ENCODE measurements at regions not wholly inside any gene's neighbourhood (a gene's known extent, or its start where the extent isn't known, plus 50 kb on each side); places are given as distances from the start of the nearest gene placed in this dataset.

- no peak overlapping the region for H3K9ac ChIP-seq (ENCODE audit: low read length)
- H3K4me2 ChIP-seq (ENCODE audit: low read depth, low read length), result no peak overlapping the region
- no peak overlapping the region for H2AFZ ChIP-seq (ENCODE audit: low read length)
- H3K4me1 ChIP-seq (ENCODE audit: low read length), result no peaks in the 10 kb centered on the region
- H3K4me3 ChIP-seq (ENCODE audit: low read length), result no peak overlapping the region
- no peaks in the 10 kb centered on the region for H4K20me1 ChIP-seq (ENCODE audit: insufficient read depth, low read length)
- peaks cover 5% of the 10 kb centered on the region for H3K36me3 ChIP-seq (replicated peaks; ENCODE audit: insufficient read depth, low read length)
- no peak overlapping the region for H3K27ac ChIP-seq (ENCODE audit: low read length)
- H3K79me2 ChIP-seq (ENCODE audit: low read length), result no peaks in the 10 kb centered on the region
- H3F3A ChIP-seq (ENCODE audit: insufficient read depth, low read length), result no peaks in the 10 kb centered on the region
- no peaks in the 10 kb centered on the region for H3K27me3 ChIP-seq (replicated peaks; ENCODE audit: insufficient read depth, low read length)
- TF ChIP-seq EZH2phosphoT487 (IDR thresholded peaks at IDR 0.05; ENCODE audit: low read length) (no peak), CTCF (IDR thresholded peaks at IDR 0.05; ENCODE audit: low read length) (no peak), EZH2 (optimal IDR thresholded peaks at IDR 0.05; ENCODE audit: low read depth, low read length) (no peak)
- no peaks in the 10 kb centered on the region for H3K9me2 ChIP-seq (replicated peaks; ENCODE audit: insufficient read depth, low read length)
- H3K9me3 ChIP-seq (replicated peaks; ENCODE audit: insufficient read depth, low read length), result no peaks in the 10 kb centered on the region
- DNase-seq, result no peak
These were observed 69.2 kb upstream of the ALOX12 start for GRCh38 chr17:6926667-6927066.

GRCh38 chr17:6927290-6928126, 68.3 kb upstream of the ALOX12 start:
- no peak overlapping the region for H3K4me2 ChIP-seq (ENCODE audit: low read depth, low read length)
- no peak overlapping the region for H3K9ac ChIP-seq (ENCODE audit: low read length)
- no peak overlapping the region for H2AFZ ChIP-seq (ENCODE audit: low read length)

GRCh38 chr17:6928193-6928592, 67.7 kb upstream of the ALOX12 start:
- DNase-seq, result no peak
- Histone ChIP-seq H3K9me2 (replicated peaks; ENCODE audit: insufficient read depth, low read length) (no peaks in the 10 kb centered on the region), H3K79me2 (ENCODE audit: low read length) (no peaks in the 10 kb centered on the region), H3K9ac (ENCODE audit: low read length) (no peak overlapping the region), H3K27ac (ENCODE audit: low read length) (no peak overlapping the region), H3F3A (ENCODE audit: insufficient read depth, low read length) (no peaks in the 10 kb centered on the region), H2AFZ (ENCODE audit: low read length) (no peak overlapping the region), H3K4me1 (ENCODE audit: low read length) (no peaks in the 10 kb centered on the region), H3K4me3 (ENCODE audit: low read length) (no peak overlapping the region), H3K27me3 (replicated peaks; ENCODE audit: insufficient read depth, low read length) (no peaks in the 10 kb centered on the region), H4K20me1 (ENCODE audit: insufficient read depth, low read length) (no peaks in the 10 kb centered on the region), H3K9me3 (replicated peaks; ENCODE audit: insufficient read depth, low read length) (no peaks in the 10 kb centered on the region), H3K36me3 (replicated peaks; ENCODE audit: insufficient read depth, low read length) (peaks cover 5% of the 10 kb centered on the region), H3K4me2 (ENCODE audit: low read depth, low read length) (no peak overlapping the region)
- TF ChIP-seq CTCF (IDR thresholded peaks at IDR 0.05; ENCODE audit: low read length) (no peak), EZH2phosphoT487 (IDR thresholded peaks at IDR 0.05; ENCODE audit: low read length) (no peak), EZH2 (optimal IDR thresholded peaks at IDR 0.05; ENCODE audit: low read depth, low read length) (no peak)

More at GRCh38 chr17:6927290-6928126, 68.3 kb upstream of the ALOX12 start:
- no peaks in the 10 kb centered on the region for H3K9me3 ChIP-seq (replicated peaks; ENCODE audit: insufficient read depth, low read length)
- no peaks in the 10 kb centered on the region for H3F3A ChIP-seq (ENCODE audit: insufficient read depth, low read length)
- TF ChIP-seq EZH2phosphoT487 (IDR thresholded peaks at IDR 0.05; ENCODE audit: low read length), result no peak
- TF ChIP-seq CTCF (IDR thresholded peaks at IDR 0.05; ENCODE audit: low read length), result no peak
- no peak for TF ChIP-seq EZH2 (optimal IDR thresholded peaks at IDR 0.05; ENCODE audit: low read depth, low read length)
- no peaks in the 10 kb centered on the region for H3K9me2 ChIP-seq (replicated peaks; ENCODE audit: insufficient read depth, low read length)
- H3K36me3 ChIP-seq (replicated peaks; ENCODE audit: insufficient read depth, low read length), result peaks cover 5% of the 10 kb centered on the region
- no peaks in the 10 kb centered on the region for H4K20me1 ChIP-seq (ENCODE audit: insufficient read depth, low read length)
- no peak overlapping the region for H3K4me3 ChIP-seq (ENCODE audit: low read length)
- DNase-seq, result no peak
- no peaks in the 10 kb centered on the region for H3K4me1 ChIP-seq (ENCODE audit: low read length)
- no peaks in the 10 kb centered on the region for H3K27me3 ChIP-seq (replicated peaks; ENCODE audit: insufficient read depth, low read length)
- no peak overlapping the region for H3K27ac ChIP-seq (ENCODE audit: low read length)
- no peaks in the 10 kb centered on the region for H3K79me2 ChIP-seq (ENCODE audit: low read length)

All from MM.1S (cell line).